Stimulated activated CD8-positive, alpha-beta memory T cell treated with anti-CD3 and anti-CD28 coated beads, Interleukin-12 subunit alpha, Interleukin-12 subunit beta, amount 100 ng/mL, for 4 hours (primary cell): ENCODE measurements at regions not wholly inside any gene's neighbourhood (a gene's known extent, or its start where the extent isn't known, plus 50 kb on each side); places are given as distances from the start of the nearest gene placed in this dataset.
"Not testable (repeated sequence)": the region's sequence is repeated elsewhere in the genome, so short reads cannot be mapped to it uniquely, and the experiment has no call there.

Experiments
- DNase-seq: peaks from one replicate; pipeline ENCODE4 v3.0.0-alpha.2; 2020; ENCODE audit warnings: low read depth

- peak; percentile 31 for DNase-seq
These were observed 56.6 kb upstream of the GOLGA8N start for GRCh38 chr15:32536507-32537172.

GRCh38 chr15:32536057-32536493 is 57.2 kb upstream of the GOLGA8N start:
- DNase-seq = not testable (repeated sequence)

GRCh38 chr15:32535150-32535898 is 57.9 kb upstream of the GOLGA8N start:
- DNase-seq = not testable (repeated sequence)

GRCh38 chr15:32522900-32523299 is 67.5 kb upstream of the GOLGA8O start:
- DNase-seq = not testable (repeated sequence)

- not testable (repeated sequence) for DNase-seq
These were observed 67.0 kb upstream of the GOLGA8O start for GRCh38 chr15:32522421-32522820.

GRCh38 chr15:32518976-32519375 is 63.5 kb upstream of the GOLGA8O start:
- not testable (repeated sequence) for DNase-seq

GRCh38 chr15:32518013-32518412 is 62.6 kb upstream of the GOLGA8O start:
- not testable (repeated sequence) for DNase-seq

- not testable (repeated sequence) for DNase-seq
These were observed 61.5 kb upstream of the GOLGA8O start for GRCh38 chr15:32516954-32517353.

GRCh38 chr15:32513378-32513777 is 57.9 kb upstream of the GOLGA8O start:
- not testable (repeated sequence) for DNase-seq

GRCh38 chr15:32510027-32510426 is 54.6 kb upstream of the GOLGA8O start:
- not testable (repeated sequence) for DNase-seq

GRCh38 chr15:32508081-32508480 is 52.6 kb upstream of the GOLGA8O start:
- not testable (repeated sequence) for DNase-seq

GRCh38 chr15:32506787-32507186 is 51.4 kb upstream of the GOLGA8O start:
- DNase-seq = not testable (repeated sequence)

- DNase-seq = not testable (repeated sequence)
These were observed 50.2 kb upstream of the GOLGA8O start for GRCh38 chr15:32505633-32506032.
